Thyroid gland (tissue), 4 donors: ENCODE measurements at regions not wholly inside any gene's neighbourhood (a gene's known extent, or its start where the extent isn't known, plus 50 kb on each side); places are given as distances from the start of the nearest gene placed in this dataset.

Experiments
- DNase-seq, 2 donors: peaks; one replicate each; pipeline ENCODE4 v3.0.0-alpha.2; 2019
- H3K27ac ChIP-seq, 3 donors: fragments of 200-600 bp; sonication (generic); 1 replicate in 2 of 3; 2 replicates in 1 of 3; pipeline ENCODE4 v1.5.1; 2016 to 2019; ENCODE audit warnings: mild to moderate bottlenecking in 1 of 3, moderate library complexity in 1 of 3
- H3K27me3 ChIP-seq: fragments of 200-600 bp; sonication (generic); one replicate; pipeline ENCODE4 v1.5.1; 2019
- H3K36me3 ChIP-seq, 2 donors: fragments of 200-600 bp; sonication (generic); one replicate each; pipeline ENCODE4 v1.5.1; 2016 to 2019
- H3K4me1 ChIP-seq, 2 donors: fragments of 200-600 bp; sonication (generic); one replicate each; pipeline ENCODE4 v1.5.1; 2017 to 2019
- H3K4me3 ChIP-seq, 3 donors: fragments of 200-600 bp; sonication (generic); replicated peaks in 1 of 3; 1 replicate in 2 of 3; 2 replicates in 1 of 3; pipeline ENCODE4 v1.5.1; 2016; ENCODE audit warnings: mild to moderate bottlenecking in 1 of 3
- H3K9me3 ChIP-seq: fragments of 200-600 bp; sonication (generic); one replicate; pipeline ENCODE4 v1.5.1; 2017
- CTCF ChIP-seq, 6 experiments: fragments of 200-600 bp in 3 of 6; fragments of 450-650 bp in 3 of 6; sonication (generic) in 3 of 6; IDR thresholded peaks; one replicate each; pipeline ENCODE4 v1.5.1; 2016 to 2019; ENCODE audit warnings: antibody characterized with exemption in 6 of 6, mild to moderate bottlenecking in 2 of 6, inconsistent platforms in 1 of 6, moderate library complexity in 1 of 6
- POLR2A ChIP-seq, 2 donors: fragments of 450-650 bp; IDR thresholded peaks; one replicate each; pipeline ENCODE4 v1.6.1; 2017; ENCODE audit warnings: antibody characterized with exemption in 2 of 2, mild to moderate bottlenecking in 2 of 2, moderate library complexity in 1 of 2
- WGBS, 2 donors: methylation state at CpG; one replicate each; pipeline ENCODE4 v1.1.5; 2017; 5-methylcytosine and 5-hydroxymethylcytosine counted together
- intact Hi-C: fragments of 100-400 bp; cut with DNase I; formaldehyde crosslinking; loops from one replicate; pipeline ENCODE4 v1.15.1; 2023

GRCh38 chr10:130251766-130252165, 115.6 kb downstream of the GLRX3 start:
- WGBS, 2 donors, result 89 to 94% methylated on average over 4 of the region's 4 CpGs
- Histone ChIP-seq H3K9me3 (no peaks in the 10 kb centered on the region), H3K27ac (no peak overlapping the region), H3K4me3 (no peak overlapping the region), H3K27me3 (no peaks in the 10 kb centered on the region), H3K36me3 (no peaks in the 10 kb centered on the region), H3K4me1 (no peaks in the 10 kb centered on the region)
- DNase-seq, result no peak
- intact Hi-C loops, result no loop called here
- TF ChIP-seq CTCF (IDR thresholded peaks at IDR 0.05), result no peak
- no peak for TF ChIP-seq POLR2A (IDR thresholded peaks at IDR 0.05)

GRCh38 chr10:130254243-130254642, 118.1 kb downstream of the GLRX3 start:
- no peak for DNase-seq
- Histone ChIP-seq H3K27ac (no peak overlapping the region), H3K9me3 (no peaks in the 10 kb centered on the region), H3K4me3 (no peak overlapping the region), H3K36me3 (no peaks in the 10 kb centered on the region), H3K27me3 (no peaks in the 10 kb centered on the region), H3K4me1 (no peaks in the 10 kb centered on the region)
- TF ChIP-seq CTCF (IDR thresholded peaks at IDR 0.05), result no peak
- no peak for TF ChIP-seq POLR2A (IDR thresholded peaks at IDR 0.05)
- 73 to 75% methylated on average over 11 to 13 of the region's 13 CpGs for WGBS, 2 donors
- intact Hi-C loops, result no loop called here

- 46 to 56% methylated on average over 5 of the region's 5 CpGs for WGBS, 2 donors
- no peak for DNase-seq
- H3K4me1 ChIP-seq, result no peaks in the 10 kb centered on the region
- H3K9me3 ChIP-seq, result no peaks in the 10 kb centered on the region
- no peak overlapping the region for H3K4me3 ChIP-seq
- intact Hi-C loops, result no loop called here
- no peak overlapping the region for H3K27ac ChIP-seq
- no peaks in the 10 kb centered on the region for H3K36me3 ChIP-seq
- H3K27me3 ChIP-seq, result no peaks in the 10 kb centered on the region
- TF ChIP-seq POLR2A (IDR thresholded peaks at IDR 0.05) (no peak), CTCF (IDR thresholded peaks at IDR 0.05) (no peak)
Observed at GRCh38 chr10:130254662-130255061, 118.5 kb downstream of the GLRX3 start.

GRCh38 chr10:130255777-130256176, 119.6 kb downstream of the GLRX3 start:
- Histone ChIP-seq H3K36me3 (no peaks in the 10 kb centered on the region), H3K9me3 (no peaks in the 10 kb centered on the region), H3K4me1 (no peaks in the 10 kb centered on the region), H3K27me3 (no peaks in the 10 kb centered on the region), H3K27ac (no peak overlapping the region), H3K4me3 (no peak overlapping the region)
- no peak for TF ChIP-seq POLR2A (IDR thresholded peaks at IDR 0.05)
- TF ChIP-seq CTCF (IDR thresholded peaks at IDR 0.05), result no peak
- DNase-seq, result no peak
- intact Hi-C loops, result no loop called here
- 83 to 91% methylated on average over 5 of the region's 5 CpGs for WGBS, 2 donors

GRCh38 chr10:130257897-130258296, 121.7 kb downstream of the GLRX3 start:
- no peak overlapping the region for H3K27ac ChIP-seq
- no peaks in the 10 kb centered on the region for H3K9me3 ChIP-seq
- H3K4me1 ChIP-seq, result no peaks in the 10 kb centered on the region
- no peak for DNase-seq
- TF ChIP-seq POLR2A (IDR thresholded peaks at IDR 0.05) (no peak), CTCF (IDR thresholded peaks at IDR 0.05) (no peak)
- H3K36me3 ChIP-seq, result no peaks in the 10 kb centered on the region
- H3K4me3 ChIP-seq, result no peak overlapping the region
- WGBS, 2 donors, result 86 to 87% methylated on average over 7 of the region's 7 CpGs
- H3K27me3 ChIP-seq, result no peaks in the 10 kb centered on the region
- intact Hi-C loops, result no loop called here
